Glutamatergic neuron (in vitro differentiated cells): ENCODE measurements at regions not wholly inside any gene's neighbourhood (a gene's known extent, or its start where the extent isn't known, plus 50 kb on each side); places are given as distances from the start of the nearest gene placed in this dataset.
A peak's percentile ranks its signal among the peaks of the same experiment; 100 is the strongest.

ENCODE experiments used
- DNase-seq: peaks from one replicate; pipeline ENCODE4 v3.0.0; 2022
- H3K27ac Mint-ChIP-seq: one replicate; pipeline ENCODE4 v1.8.0; 2020; ENCODE audit warnings: mild to moderate bottlenecking, mixed read lengths, inconsistent platforms; ENCODE audit not compliant: unreplicated experiment
- H3K27me3 Mint-ChIP-seq: one replicate; pipeline ENCODE4 v1.8.0; 2020; ENCODE audit warnings: mild to moderate bottlenecking, moderate library complexity, mixed read lengths, inconsistent platforms; ENCODE audit not compliant: unreplicated experiment
- H3K36me3 Mint-ChIP-seq: one replicate; pipeline ENCODE4 v1.8.0; 2020; ENCODE audit warnings: mild to moderate bottlenecking, mixed read lengths, inconsistent platforms; ENCODE audit not compliant: unreplicated experiment
- H3K4me1 Mint-ChIP-seq: one replicate; pipeline ENCODE4 v1.8.0; 2020; ENCODE audit warnings: mild to moderate bottlenecking, low read depth, mixed read lengths, inconsistent platforms; ENCODE audit not compliant: unreplicated experiment
- H3K4me3 Mint-ChIP-seq: one replicate; pipeline ENCODE4 v1.8.0; 2020; ENCODE audit warnings: mild to moderate bottlenecking, mixed read lengths, inconsistent platforms; ENCODE audit not compliant: unreplicated experiment
- H3K9me3 Mint-ChIP-seq: one replicate; pipeline ENCODE4 v1.8.0; 2020; ENCODE audit warnings: mild to moderate bottlenecking, moderate library complexity, mixed read lengths, inconsistent platforms; ENCODE audit not compliant: unreplicated experiment
- CTCF ChIP-seq: fragments of 200-600 bp; sonication (generic); IDR thresholded peaks from one replicate; pipeline ENCODE4 v1.5.0; 2021; ENCODE audit not compliant: partially characterized antibody, unreplicated experiment

DNA sequence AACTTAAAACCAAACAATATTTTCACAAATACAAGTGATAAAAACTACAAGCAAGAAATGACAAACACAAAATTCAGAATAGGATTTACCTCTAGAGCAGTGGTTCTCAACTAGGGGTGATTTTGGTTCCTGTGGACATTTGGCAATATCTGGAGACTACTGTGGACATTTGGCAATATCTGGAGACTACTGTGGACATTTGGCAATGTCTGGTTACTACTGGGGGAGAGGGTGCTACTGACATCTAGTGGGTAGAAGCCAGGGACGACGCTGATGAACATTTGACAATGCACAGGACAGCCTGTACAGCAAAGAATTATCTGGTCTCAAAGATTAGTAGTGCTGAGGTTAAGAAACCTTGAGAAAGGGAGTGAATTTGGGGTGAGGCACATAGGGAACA lies 169.8 kb downstream of the CLCN4 start:
- Mint-ChIP-seq H3K36me3 (no peaks in the 10 kb centered on the region), H3K4me3 (no peak overlapping the region), H3K9me3 (peaks cover 3% of the 10 kb centered on the region), H3K27ac (peak overlapping the region; percentile 38), H3K4me1 (peaks cover 6% of the 10 kb centered on the region), H3K27me3 (no peaks in the 10 kb centered on the region)
- DNase-seq = no peak
- TF ChIP-seq CTCF = no peak

DNA sequence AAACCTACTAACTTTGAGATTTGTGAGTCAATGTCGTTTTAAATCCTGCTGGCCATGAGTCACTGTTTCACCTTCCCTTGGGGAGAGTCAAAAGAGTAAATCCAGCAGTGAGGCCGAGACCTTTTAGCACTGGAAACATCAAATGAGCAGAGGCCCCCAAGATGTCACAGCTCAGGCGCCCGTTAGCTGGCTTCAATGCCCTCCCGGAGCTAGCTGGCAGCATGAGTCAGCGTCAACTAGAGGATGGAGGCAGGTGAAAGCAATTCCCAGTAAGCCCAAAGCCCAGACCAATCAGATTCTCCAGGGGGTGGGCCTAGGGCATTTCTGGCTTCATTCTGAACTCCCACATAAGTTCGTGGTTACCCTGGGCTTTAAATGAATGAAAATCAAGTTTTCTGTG lies 170.9 kb downstream of the CLCN4 start:
- Mint-ChIP-seq H3K27ac (no peak overlapping the region), H3K4me1 (peaks cover 6% of the 10 kb centered on the region), H3K27me3 (no peaks in the 10 kb centered on the region), H3K36me3 (no peaks in the 10 kb centered on the region), H3K9me3 (peaks cover 3% of the 10 kb centered on the region), H3K4me3 (no peak overlapping the region)
- no peak for TF ChIP-seq CTCF
- no peak for DNase-seq

GRCh38 chrX:10329984-10330383 lies 173.2 kb downstream of the CLCN4 start:
- no peak for DNase-seq
- Mint-ChIP-seq H3K27ac (no peak overlapping the region), H3K4me3 (no peak overlapping the region), H3K36me3 (no peaks in the 10 kb centered on the region), H3K9me3 (peaks cover 3% of the 10 kb centered on the region), H3K27me3 (no peaks in the 10 kb centered on the region), H3K4me1 (peaks cover 6% of the 10 kb centered on the region)
- no peak for TF ChIP-seq CTCF

DNA sequence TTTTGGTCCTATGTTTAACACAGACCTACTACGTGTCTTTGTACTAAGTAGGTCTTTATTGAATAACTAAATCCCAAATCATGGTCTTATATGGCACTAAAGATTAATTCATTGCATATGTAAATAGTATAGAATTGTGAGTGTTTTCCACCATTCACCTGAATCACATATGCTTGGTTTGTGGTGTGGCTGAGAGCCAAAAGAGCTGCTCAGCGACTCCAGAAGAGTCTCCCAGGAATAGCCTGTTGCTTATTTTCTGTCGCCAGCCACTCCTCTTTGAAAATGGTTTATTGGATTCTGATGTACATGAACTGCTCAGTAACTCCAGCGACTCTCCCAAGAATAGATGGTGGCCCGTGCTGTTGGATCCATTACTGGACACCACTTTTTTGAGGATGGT lies 184.5 kb downstream of the CLCN4 start:
- Mint-ChIP-seq H3K4me1 (no peaks in the 10 kb centered on the region), H3K27ac (no peak overlapping the region), H3K4me3 (no peak overlapping the region), H3K27me3 (no peaks in the 10 kb centered on the region), H3K36me3 (no peaks in the 10 kb centered on the region), H3K9me3 (no peaks in the 10 kb centered on the region)
- no peak for DNase-seq
- no peak for TF ChIP-seq CTCF

GRCh38 chrX:10350221-10350620 lies 193.4 kb downstream of the CLCN4 start:
- no peak for DNase-seq
- H3K36me3 Mint-ChIP-seq = no peaks in the 10 kb centered on the region
- H3K4me3 Mint-ChIP-seq = no peak overlapping the region
- no peak for TF ChIP-seq CTCF
- H3K4me1 Mint-ChIP-seq = no peaks in the 10 kb centered on the region
- H3K9me3 Mint-ChIP-seq = no peaks in the 10 kb centered on the region
- H3K27me3 Mint-ChIP-seq = no peaks in the 10 kb centered on the region
- no peak overlapping the region for H3K27ac Mint-ChIP-seq
